CD4-positive, CD25-positive, alpha-beta regulatory T cell (primary cell): ENCODE measurements at regions not wholly inside any gene's neighbourhood (a gene's known extent, or its start where the extent isn't known, plus 50 kb on each side); places are given as distances from the start of the nearest gene placed in this dataset.
A peak's percentile ranks its signal among the peaks of the same experiment; 100 is the strongest.

Experiments used
- ATAC-seq, 2 donors: fragments of 150-1000 bp; cut with Tn5 transposase; one replicate each; pipeline ENCODE4 v1.10.0; 2021; ENCODE audit warnings: low read depth in 2 of 2, moderate number of reproducible peaks in 2 of 2, moderate library complexity in 1 of 2
- DNase-seq, 3 donors: peaks; one replicate each; pipeline versions ENCODE4 v3.0.0 to v3.0.0-alpha.2; 2012 to 2022; ENCODE audit warnings: mixed read lengths in 1 of 3
- H3K27ac ChIP-seq: one replicate; pipeline ENCODE4 v1.7.0; 2013; ENCODE audit warnings: mild to moderate bottlenecking, low read length; ENCODE audit not compliant: insufficient read depth, poor library complexity, severe bottlenecking
- H3K27me3 ChIP-seq: one replicate; pipeline ENCODE4 v1.7.0; 2013; ENCODE audit warnings: low read length; ENCODE audit not compliant: control insufficient read depth, insufficient read depth
- H3K36me3 ChIP-seq: one replicate; pipeline ENCODE4 v1.7.0; 2013; ENCODE audit warnings: mild to moderate bottlenecking, low read length, moderate library complexity; ENCODE audit not compliant: control insufficient read depth, insufficient read depth
- H3K4me1 ChIP-seq: 2 replicates; pipeline ENCODE4 v1.7.0; 2013; ENCODE audit warnings: mild to moderate bottlenecking, low read length; ENCODE audit not compliant: insufficient read depth, control insufficient read depth, poor library complexity, severe bottlenecking
- H3K4me3 ChIP-seq: one replicate; pipeline ENCODE4 v1.7.0; 2013; ENCODE audit warnings: low read depth, mild to moderate bottlenecking, low read length, moderate library complexity
- H3K9me3 ChIP-seq, 2 experiments: 1 replicate in 1 of 2; 2 replicates in 1 of 2; pipeline ENCODE4 v1.7.0; 2013; ENCODE audit warnings: low read length in 2 of 2, mild to moderate bottlenecking in 1 of 2, moderate library complexity in 1 of 2; ENCODE audit not compliant: control insufficient read depth in 2 of 2
- H3K27ac Mint-ChIP-seq, 3 donors: one replicate each; pipeline ENCODE4 v1.8.0; 2020 to 2022; ENCODE audit warnings: mild to moderate bottlenecking in 3 of 3, mixed read lengths in 3 of 3, moderate library complexity in 2 of 3
- H3K27me3 Mint-ChIP-seq: one replicate; pipeline ENCODE4 v1.8.0; 2022; ENCODE audit warnings: mild to moderate bottlenecking, mixed read lengths
- H3K36me3 Mint-ChIP-seq: one replicate; pipeline ENCODE4 v1.8.0; 2020; ENCODE audit warnings: mixed read lengths
- H3K4me1 Mint-ChIP-seq, 4 donors: one replicate each; pipeline ENCODE4 v1.8.0; 2020 to 2022; ENCODE audit warnings: mixed read lengths in 4 of 4, mild to moderate bottlenecking in 1 of 4
- H3K4me3 Mint-ChIP-seq, 4 donors: one replicate each; pipeline ENCODE4 v1.8.0; 2020 to 2022; ENCODE audit warnings: mild to moderate bottlenecking in 4 of 4, mixed read lengths in 4 of 4, moderate library complexity in 3 of 4
- H3K9me3 Mint-ChIP-seq, 7 donors: one replicate each; pipeline ENCODE4 v1.8.0; 2020 to 2022; ENCODE audit warnings: mixed read lengths in 7 of 7, mild to moderate bottlenecking in 3 of 7, moderate library complexity in 2 of 7

- Mint-ChIP-seq H3K9me3 (peaks cover 0 to 5% (median 0%) of the 10 kb centered on the region in 7 donors), H3K27me3 (peaks cover 17% of the 10 kb centered on the region), H3K4me1 (peaks cover 0 to 2% (median 0%) of the 10 kb centered on the region in 4 donors), H3K27ac (no peak overlapping the region), H3K36me3 (no peaks in the 10 kb centered on the region), H3K4me3 (no peak overlapping the region)
- H3K36me3 ChIP-seq, result no peaks in the 10 kb centered on the region
- H3K27me3 ChIP-seq, result peaks cover under 1% of the 10 kb centered on the region
- ATAC-seq (no peak), DNase-seq (no peak)
- H3K4me3 ChIP-seq, result no peak overlapping the region
- H3K4me1 ChIP-seq, result no peaks in the 10 kb centered on the region
- H3K9me3 ChIP-seq, result no peaks in the 10 kb centered on the region
- H3K27ac ChIP-seq, result no peak overlapping the region
Observed at GRCh38 chr4:110294165-110294564, 95.8 kb upstream of the ELOVL6 start.

GRCh38 chr4:110292994-110293744 is 94.8 kb upstream of the ELOVL6 start:
- no peaks in the 10 kb centered on the region for H3K36me3 ChIP-seq
- ATAC-seq, result no peak
- Mint-ChIP-seq H3K4me1 (peaks cover 0 to 2% (median 0%) of the 10 kb centered on the region in 4 donors), H3K9me3 (peaks cover 0 to 5% (median 0%) of the 10 kb centered on the region in 7 donors), H3K27me3 (peaks cover 21% of the 10 kb centered on the region), H3K27ac (no peak overlapping the region), H3K36me3 (no peaks in the 10 kb centered on the region), H3K4me3 (no peak overlapping the region)
- no peaks in the 10 kb centered on the region for H3K4me1 ChIP-seq
- H3K27me3 ChIP-seq, result peaks cover 2% of the 10 kb centered on the region
- H3K4me3 ChIP-seq, result no peak overlapping the region
- DNase-seq, result no peak
- no peak overlapping the region for H3K27ac ChIP-seq
- H3K9me3 ChIP-seq, result no peaks in the 10 kb centered on the region

GRCh38 chr4:110290511-110290910 is 92.1 kb upstream of the ELOVL6 start:
- no peaks in the 10 kb centered on the region for H3K36me3 Mint-ChIP-seq
- Histone ChIP-seq H3K4me1 (no peaks in the 10 kb centered on the region), H3K27ac (no peak overlapping the region), H3K9me3 (no peaks in the 10 kb centered on the region), H3K4me3 (no peak overlapping the region), H3K36me3 (no peaks in the 10 kb centered on the region), H3K27me3 (peaks cover 2% of the 10 kb centered on the region)
- peaks cover 13% of the 10 kb centered on the region for H3K27me3 Mint-ChIP-seq
- H3K4me3 Mint-ChIP-seq, result no peak overlapping the region
- H3K9me3 Mint-ChIP-seq, result peaks cover 0 to 8% (median 0%) of the 10 kb centered on the region in 7 donors
- H3K4me1 Mint-ChIP-seq, result peaks cover 0 to 1% (median 0%) of the 10 kb centered on the region in 4 donors
- ATAC-seq (no peak), DNase-seq (no peak)
- no peak overlapping the region for H3K27ac Mint-ChIP-seq

- Mint-ChIP-seq H3K36me3 (no peaks in the 10 kb centered on the region), H3K4me1 (peaks cover 0 to 3% (median 0%) of the 10 kb centered on the region in 4 donors), H3K9me3 (peaks cover 0 to 8% (median 0%) of the 10 kb centered on the region in 7 donors), H3K27ac (no peak overlapping the region), H3K4me3 (no peak overlapping the region), H3K27me3 (peaks cover 13% of the 10 kb centered on the region)
- H3K27ac ChIP-seq, result no peak overlapping the region
- no peak overlapping the region for H3K4me3 ChIP-seq
- no peaks in the 10 kb centered on the region for H3K4me1 ChIP-seq
- DNase-seq (no peak), ATAC-seq (no peak)
- H3K9me3 ChIP-seq, result no peaks in the 10 kb centered on the region
- no peaks in the 10 kb centered on the region for H3K36me3 ChIP-seq
- peaks cover 2% of the 10 kb centered on the region for H3K27me3 ChIP-seq
Observed at GRCh38 chr4:110289601-110290100, 91.2 kb upstream of the ELOVL6 start.

GRCh38 chr4:110287130-110287529 is 88.7 kb upstream of the ELOVL6 start:
- DNase-seq, result peak in 1 of 3 donors; percentile 42
- Histone ChIP-seq H3K9me3 (no peaks in the 10 kb centered on the region), H3K27ac (no peak overlapping the region), H3K36me3 (no peaks in the 10 kb centered on the region), H3K4me3 (no peak overlapping the region), H3K27me3 (peaks cover 2% of the 10 kb centered on the region), H3K4me1 (no peaks in the 10 kb centered on the region)
- Mint-ChIP-seq H3K4me3 (no peak overlapping the region), H3K9me3 (peaks cover 0 to 5% (median 0%) of the 10 kb centered on the region in 7 donors), H3K27me3 (peaks cover 7% of the 10 kb centered on the region), H3K27ac (no peak overlapping the region), H3K36me3 (no peaks in the 10 kb centered on the region), H3K4me1 (peaks cover 0 to 3% (median 0%) of the 10 kb centered on the region in 4 donors)
- ATAC-seq, result no peak

GRCh38 chr4:110278127-110278526 is 79.7 kb upstream of the ELOVL6 start:
- no peaks in the 10 kb centered on the region for H3K9me3 ChIP-seq
- no peaks in the 10 kb centered on the region for H3K36me3 ChIP-seq
- Mint-ChIP-seq H3K9me3 (no peaks in the 10 kb centered on the region), H3K4me1 (no peaks in the 10 kb centered on the region), H3K4me3 (no peak overlapping the region), H3K36me3 (no peaks in the 10 kb centered on the region), H3K27me3 (peaks cover 4% of the 10 kb centered on the region), H3K27ac (no peak overlapping the region)
- ATAC-seq (no peak), DNase-seq (no peak)
- H3K4me1 ChIP-seq, result no peaks in the 10 kb centered on the region
- no peak overlapping the region for H3K4me3 ChIP-seq
- no peak overlapping the region for H3K27ac ChIP-seq
- H3K27me3 ChIP-seq, result peaks cover 3% of the 10 kb centered on the region

- ATAC-seq (no peak), DNase-seq (no peak)
- no peaks in the 10 kb centered on the region for H3K36me3 Mint-ChIP-seq
- H3K9me3 ChIP-seq, result no peaks in the 10 kb centered on the region
- no peaks in the 10 kb centered on the region for H3K9me3 Mint-ChIP-seq
- H3K4me3 ChIP-seq, result no peak overlapping the region
- peaks cover 4% of the 10 kb centered on the region for H3K27me3 Mint-ChIP-seq
- no peak overlapping the region for H3K27ac Mint-ChIP-seq
- H3K27ac ChIP-seq, result no peak overlapping the region
- H3K27me3 ChIP-seq, result peaks cover 3% of the 10 kb centered on the region
- no peaks in the 10 kb centered on the region for H3K4me1 ChIP-seq
- no peaks in the 10 kb centered on the region for H3K36me3 ChIP-seq
- H3K4me1 Mint-ChIP-seq, result no peaks in the 10 kb centered on the region
- H3K4me3 Mint-ChIP-seq, result no peak overlapping the region
Observed at GRCh38 chr4:110275871-110276270, 77.5 kb upstream of the ELOVL6 start.

- no peak for DNase-seq
- Mint-ChIP-seq H3K4me1 (no peaks in the 10 kb centered on the region), H3K4me3 (no peak overlapping the region), H3K9me3 (no peaks in the 10 kb centered on the region), H3K36me3 (no peaks in the 10 kb centered on the region), H3K27ac (peak overlapping the region in 1 of 3 donors; percentile 59), H3K27me3 (peaks cover 4% of the 10 kb centered on the region)
- no peak for ATAC-seq
- no peak overlapping the region for H3K27ac ChIP-seq
- H3K9me3 ChIP-seq, result no peaks in the 10 kb centered on the region
- H3K27me3 ChIP-seq, result no peaks in the 10 kb centered on the region
- no peak overlapping the region for H3K4me3 ChIP-seq
- no peaks in the 10 kb centered on the region for H3K4me1 ChIP-seq
- no peaks in the 10 kb centered on the region for H3K36me3 ChIP-seq
Observed at GRCh38 chr4:110271986-110272385, 73.6 kb upstream of the ELOVL6 start.
